Tongue (tissue), 1 donor: ENCODE measurements at regions not wholly inside any gene's neighbourhood (a gene's known extent, or its start where the extent isn't known, plus 50 kb on each side); places are given as distances from the start of the nearest gene placed in this dataset.
"Not testable (repeated sequence)": the region's sequence is repeated elsewhere in the genome, so short reads cannot be mapped to it uniquely, and the experiment has no call there.

Experiments
- DNase-seq: peaks from one replicate; pipeline ENCODE4 v3.0.0-alpha.2; 2015

DNA sequence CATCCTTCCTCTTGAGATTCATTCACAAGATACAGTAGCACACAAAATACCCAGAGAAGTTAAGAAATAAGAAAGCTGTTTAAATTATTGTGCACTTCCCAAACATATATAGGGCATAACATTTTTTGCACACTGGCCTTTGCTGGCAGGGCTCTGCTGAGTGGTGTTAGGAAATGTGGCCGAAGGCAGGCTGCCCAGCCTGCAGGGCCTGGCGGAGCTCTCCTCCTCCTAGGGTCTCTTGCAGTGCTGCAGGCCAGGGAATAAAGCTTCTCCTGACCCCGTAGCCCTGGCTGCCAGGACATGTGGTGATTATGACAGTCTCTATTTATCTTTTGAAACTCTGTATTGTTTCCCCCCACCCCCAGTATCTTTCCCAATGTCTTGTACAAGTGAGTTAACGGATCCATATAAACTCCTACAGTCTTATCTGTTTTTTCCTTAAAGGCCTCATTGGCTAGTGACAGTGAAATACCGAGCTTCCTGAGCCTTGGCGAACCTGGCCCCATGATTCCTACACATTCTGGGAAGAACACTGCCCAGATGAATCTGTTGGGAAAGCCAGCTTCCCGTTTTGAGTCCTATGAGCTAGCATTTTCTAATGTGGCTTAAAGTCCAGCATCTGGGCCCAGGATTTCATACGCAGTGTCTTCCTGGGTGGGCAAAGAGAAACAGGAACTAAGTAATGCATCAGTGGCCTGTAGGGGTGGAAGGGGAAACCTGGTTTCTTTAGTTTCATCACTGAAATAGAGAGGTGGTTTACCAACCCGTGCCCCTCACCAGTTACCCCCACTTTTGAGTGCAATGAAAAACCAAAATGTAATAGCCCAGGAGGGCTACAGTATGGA lies 310.3 kb downstream of the BCL2L11 start:
- DNase-seq: not testable (repeated sequence)

DNA sequence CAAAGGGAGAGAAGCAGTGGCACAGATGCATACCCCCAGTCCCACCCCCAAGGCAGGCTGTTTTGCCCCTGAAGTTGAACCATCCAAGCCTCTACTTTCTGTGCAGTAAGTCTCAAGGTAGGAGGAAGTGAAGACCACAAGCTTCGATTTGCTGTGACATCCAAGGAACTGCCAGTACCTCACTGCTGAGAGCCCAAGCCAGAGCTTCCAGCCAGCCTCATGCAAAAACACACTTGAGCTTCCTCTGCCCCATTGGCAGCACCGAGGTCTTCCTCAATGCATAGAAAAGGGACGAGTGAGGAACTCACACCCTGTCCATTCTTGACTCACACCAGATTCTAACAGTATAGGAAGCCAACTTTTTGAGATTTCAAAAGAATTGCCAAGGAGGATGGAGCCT lies 311.7 kb downstream of the BCL2L11 start:
- not testable (repeated sequence) for DNase-seq

DNA sequence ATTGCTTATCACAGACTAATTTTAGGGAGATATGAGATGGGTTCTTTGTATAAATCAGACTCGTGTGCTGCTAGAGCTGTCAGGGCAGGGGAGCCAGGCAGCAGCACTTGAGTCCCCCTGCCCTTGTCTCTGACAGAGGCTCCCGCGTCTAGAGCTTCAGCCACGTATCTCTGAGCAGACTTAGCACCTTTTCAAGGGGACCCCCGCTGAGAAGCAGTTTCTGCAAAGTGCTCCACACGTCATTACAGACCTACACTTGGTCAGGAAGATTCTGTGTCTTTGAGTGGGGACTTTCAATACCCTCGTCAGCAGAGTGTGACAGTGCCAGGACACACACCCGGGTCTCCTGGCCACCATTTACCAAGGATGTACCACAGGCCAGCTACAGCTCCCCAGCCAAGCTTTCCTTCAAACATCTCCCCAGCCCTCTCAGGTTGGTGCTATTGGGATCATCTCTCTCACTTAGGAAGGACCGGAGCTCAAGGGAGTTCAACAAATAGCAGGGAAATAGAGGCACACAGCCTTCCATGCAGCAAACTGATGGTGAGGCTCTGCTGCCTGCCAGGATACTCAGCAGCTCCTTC lies 312.3 kb downstream of the BCL2L11 start:
- not testable (repeated sequence) for DNase-seq

DNA sequence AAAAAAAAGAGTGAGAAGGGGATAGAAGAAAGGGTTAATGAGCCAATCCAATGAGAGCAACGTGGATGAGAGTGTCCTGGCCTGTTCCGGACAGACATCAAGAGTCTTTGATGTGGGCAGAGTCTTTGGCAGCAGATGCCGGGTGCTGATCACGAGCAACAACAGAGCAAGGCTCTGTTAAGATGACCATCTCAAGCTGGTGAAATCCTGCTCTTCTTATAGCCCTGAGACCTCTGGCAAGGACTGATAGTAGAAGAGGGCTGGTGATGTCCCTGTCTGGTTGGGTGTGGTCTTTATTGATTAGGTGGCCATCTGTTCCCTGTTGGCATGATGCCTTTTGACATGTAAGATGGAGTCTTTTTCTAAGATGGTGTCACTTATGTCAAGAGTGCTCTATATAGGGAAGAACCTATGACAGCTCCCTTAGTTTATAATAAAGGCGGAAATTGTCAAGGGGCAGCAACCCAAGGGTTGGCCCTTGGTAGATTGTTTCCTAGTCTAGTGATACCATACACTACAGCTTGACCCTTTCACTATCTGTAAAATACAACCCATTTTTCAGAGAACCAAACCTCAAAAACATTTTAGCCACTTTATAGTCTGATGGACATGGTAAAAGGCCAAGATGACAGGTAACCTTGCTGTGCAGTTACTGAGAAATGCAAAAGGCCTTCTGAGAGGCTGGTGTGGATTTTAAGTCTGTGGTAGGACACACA lies 313.3 kb downstream of the BCL2L11 start:
- DNase-seq: not testable (repeated sequence)

DNA sequence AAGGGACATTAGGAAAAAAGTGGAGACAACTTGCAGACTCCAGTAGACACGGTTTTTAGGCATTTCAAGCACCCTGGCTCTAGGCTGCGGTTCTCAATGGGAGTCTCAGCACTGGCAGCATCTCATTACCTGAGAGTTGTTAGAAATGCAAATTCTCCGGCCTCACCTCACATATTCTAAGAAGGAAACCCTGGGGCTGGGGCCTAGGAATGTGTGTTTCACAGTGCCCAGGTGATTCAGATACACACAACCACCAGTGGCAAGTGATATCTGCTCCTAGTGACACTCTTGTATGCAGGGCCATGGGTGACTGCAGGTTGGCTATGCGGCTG lies 313.9 kb downstream of the BCL2L11 start:
- not testable (repeated sequence) for DNase-seq

DNA sequence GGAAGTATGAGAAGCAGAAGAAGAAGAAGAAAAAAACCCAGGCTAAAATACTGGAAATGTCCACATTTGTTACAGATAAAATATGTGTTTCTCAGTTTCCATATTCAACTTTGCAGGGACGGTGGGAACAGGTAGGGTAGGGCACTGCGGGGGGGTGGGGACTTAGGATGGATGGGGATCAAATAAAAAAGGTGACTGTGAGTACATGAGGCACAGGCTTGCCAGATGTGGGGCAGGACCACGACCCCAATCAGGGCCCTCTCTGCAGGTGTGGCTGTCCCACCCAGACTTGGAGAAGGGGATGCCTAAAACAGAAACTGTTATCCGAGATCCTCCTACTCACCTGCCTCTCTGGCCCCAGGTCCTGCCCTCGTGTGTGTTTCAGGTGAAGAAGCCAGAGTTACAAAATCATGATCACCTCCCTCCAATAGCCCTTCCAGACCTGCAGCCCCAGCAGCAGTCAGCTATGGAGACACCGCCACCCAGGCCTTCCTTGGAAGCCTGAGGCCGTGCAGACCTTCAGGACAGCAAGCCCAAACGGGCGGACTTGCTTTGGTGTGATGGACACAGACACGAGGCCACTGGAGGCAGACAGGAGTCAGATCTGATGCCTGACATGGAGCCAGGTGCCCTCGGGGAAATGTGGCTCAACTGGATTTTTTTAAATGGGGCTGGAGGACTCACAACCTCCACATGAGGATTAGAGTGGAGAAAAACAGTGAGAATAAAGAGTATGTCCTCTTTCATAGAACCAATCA lies 315.0 kb downstream of the BCL2L11 start:
- DNase-seq: not testable (repeated sequence)

DNA sequence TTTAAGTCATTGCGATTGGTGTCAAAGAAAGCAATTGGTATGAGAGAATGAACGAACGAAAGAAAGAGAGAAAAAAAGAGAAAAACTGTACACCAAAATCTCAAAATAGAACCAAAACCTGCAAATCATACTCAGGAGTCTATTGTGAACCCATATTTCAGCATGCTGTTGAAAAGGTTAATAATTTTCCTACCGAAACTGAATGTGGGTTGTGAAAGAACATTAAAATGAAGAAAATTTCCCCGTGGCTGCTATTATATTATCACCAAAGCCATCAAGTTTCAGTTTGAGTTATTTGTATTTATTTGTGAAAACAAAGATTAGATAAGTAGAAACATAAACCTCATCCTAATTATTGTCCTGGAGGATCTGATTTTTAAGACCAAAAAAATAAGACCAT lies 315.7 kb downstream of the BCL2L11 start:
- not testable (repeated sequence) for DNase-seq

DNA sequence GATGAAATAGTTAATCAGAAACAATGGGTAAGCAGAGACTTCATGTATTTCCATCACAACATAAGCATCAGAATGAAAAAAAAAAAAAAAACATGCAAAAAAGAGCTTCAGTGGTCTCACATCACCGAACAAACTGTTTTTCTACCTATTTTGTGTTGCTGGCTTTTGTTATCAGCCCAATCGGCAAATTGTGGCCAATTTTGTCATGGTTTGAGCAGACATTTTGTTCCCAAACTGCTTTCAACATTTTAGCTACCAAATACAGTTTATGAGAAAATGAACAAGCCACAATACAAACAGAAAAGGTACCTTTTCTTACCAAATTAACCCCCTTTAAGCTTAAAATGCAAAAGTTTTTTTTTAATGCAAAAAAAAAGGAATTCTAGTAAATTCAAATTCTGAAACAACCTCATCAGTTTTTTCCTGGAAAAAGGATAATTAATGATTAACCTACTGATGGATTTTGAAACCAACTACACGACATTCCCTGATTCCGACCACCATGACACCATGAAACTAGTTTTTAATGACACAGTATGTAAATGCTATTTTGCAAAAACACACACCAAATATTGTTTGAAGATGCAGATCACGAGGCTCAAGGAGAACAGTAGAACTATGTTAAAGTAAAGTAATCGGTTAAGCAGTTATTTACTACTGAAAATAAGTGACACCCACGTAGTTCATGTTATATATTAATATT lies 316.7 kb downstream of the BCL2L11 start:
- DNase-seq: not testable (repeated sequence)

DNA sequence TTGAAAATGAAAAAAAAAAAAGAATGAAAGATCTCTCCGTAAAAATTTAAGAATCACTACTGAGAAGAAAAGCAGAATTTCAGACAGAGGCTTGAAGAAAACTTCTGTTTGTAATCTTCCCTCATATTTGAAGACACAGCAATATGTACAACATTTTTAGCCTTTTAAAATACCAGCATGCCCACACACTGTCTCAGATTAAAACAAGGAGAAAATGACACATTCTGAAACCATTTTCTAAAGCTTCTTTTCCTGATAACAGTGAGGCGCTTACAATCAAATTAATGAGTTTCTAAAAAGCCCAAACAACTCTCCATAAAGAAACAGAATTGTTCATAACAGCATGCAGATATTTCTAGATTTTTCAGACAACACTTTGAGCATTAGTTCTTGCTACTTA lies 317.4 kb downstream of the BCL2L11 start:
- DNase-seq: not testable (repeated sequence)

DNA sequence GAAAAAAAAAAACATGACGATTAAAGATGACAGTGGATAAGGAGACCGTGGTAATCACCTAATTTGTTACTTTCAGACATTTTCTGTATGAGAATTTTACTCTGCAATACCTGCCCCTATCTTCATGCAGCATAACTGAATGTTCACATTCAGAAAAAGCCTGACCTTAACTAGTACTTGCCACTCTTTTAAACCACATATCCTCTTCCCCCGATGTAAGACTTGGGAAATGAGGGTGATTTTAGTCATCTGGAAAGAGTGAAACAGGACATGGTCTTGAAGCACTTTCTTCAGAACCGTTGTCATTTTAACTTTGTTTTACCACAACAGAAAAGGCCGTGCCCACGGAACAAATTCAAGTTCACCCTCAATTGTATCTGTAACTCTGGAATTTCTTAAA lies 318.5 kb downstream of the BCL2L11 start:
- DNase-seq: not testable (repeated sequence)

DNA sequence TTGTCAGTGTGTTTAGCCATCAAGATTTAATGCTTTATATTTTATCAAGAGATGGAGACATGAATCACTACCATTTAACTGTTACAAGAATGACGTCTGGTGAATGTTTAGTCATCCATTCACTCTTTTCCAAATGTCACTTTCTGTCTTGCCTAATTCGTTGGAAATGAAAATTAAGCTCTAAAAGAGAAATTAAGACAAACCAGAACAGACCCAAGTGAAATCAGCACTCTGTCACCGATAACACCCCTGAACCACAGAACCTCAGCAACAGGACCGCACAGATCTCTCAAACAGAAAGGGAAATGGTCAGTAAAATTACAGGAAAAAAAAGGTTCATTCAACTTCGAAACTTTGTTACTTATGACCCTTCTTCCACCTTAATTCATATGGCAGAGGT lies 320.9 kb downstream of the BCL2L11 start:
- DNase-seq: not testable (repeated sequence)

DNA sequence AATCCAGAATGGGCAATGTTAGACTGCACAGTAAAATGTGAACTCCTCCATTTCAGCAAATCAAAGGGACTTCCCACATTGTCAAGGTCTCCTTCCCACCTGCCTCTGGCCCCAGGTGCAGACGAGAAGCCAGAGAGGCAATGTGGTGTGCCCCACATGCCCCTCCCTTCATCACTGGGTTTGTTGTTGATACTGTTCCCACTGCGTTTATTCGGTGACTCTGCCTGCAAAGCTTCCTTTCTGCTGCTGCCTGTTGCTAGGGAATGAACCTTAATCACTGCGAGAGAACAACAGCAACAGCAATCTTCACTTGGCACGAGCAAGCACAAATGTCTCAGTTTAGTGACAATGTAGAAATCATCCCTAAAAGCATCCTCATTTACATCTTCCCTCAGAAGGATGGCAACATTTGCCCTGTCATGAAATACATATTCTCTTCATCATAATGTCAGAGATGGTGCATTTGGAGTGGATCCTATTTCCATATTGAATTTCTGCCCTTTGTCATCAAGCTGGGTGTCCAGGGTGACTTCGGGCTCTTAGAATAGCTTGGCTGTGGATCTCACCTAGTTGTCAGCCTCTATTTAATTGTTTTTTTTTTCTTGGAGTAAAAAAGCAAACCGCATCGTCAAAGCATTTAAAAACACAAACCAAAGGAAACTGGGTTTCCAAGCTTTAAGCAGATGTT lies 322.2 kb downstream of the BCL2L11 start:
- DNase-seq: not testable (repeated sequence)

DNA sequence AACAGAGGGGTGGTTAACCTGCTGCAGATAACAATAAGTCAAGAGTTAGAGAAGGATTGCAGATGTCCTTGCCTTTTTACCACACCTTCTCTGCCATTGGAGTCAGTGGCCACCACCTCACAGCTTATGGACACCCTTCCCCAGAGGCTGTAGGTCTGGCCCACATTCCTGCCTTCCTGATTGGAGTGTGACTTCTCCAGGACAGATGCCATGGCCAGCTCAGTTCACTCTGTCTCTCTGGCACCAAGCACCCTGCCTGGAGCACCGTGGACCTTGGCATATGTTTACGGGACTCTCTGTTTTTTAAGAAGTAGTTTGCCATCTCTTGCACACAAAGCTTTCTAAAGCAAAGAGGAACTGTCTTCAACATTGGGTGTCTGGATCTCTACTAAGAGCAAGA lies 323.8 kb downstream of the BCL2L11 start:
- not testable (repeated sequence) for DNase-seq

DNA sequence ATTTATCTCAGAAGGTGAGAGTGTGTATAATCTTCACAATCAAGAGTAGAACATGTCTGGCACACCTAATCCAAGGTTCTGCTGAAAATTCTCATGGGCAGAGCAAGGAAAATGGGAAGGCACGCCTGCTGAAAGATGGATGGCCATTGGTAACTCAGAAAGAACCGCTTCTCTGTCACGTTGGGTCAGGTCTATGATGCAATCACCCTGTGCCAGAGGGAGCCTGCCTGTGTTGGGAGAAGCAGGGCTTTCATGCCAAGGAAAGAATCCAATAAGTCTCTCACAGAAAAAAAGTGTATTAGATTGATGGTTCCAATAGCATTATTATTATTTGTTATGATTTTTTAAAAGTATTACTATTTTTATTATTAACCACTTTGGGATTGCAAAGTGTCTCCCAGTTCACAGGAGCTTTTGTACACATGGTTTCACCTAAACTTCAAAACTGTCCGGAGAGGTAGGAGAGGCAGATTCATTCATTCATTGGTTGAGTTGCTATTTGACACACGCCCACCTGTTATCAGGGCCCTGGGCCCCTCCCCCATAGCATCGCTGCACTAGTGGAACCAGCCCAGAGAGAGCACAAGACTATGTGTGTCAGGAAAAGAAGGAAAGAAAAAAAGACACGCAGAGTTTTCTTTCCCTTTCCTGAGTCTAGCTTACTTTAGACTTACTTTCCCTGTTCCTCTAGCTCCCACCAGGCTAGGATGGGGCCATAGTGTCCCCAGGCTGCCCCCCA lies 324.6 kb downstream of the BCL2L11 start:
- DNase-seq: not testable (repeated sequence)

DNA sequence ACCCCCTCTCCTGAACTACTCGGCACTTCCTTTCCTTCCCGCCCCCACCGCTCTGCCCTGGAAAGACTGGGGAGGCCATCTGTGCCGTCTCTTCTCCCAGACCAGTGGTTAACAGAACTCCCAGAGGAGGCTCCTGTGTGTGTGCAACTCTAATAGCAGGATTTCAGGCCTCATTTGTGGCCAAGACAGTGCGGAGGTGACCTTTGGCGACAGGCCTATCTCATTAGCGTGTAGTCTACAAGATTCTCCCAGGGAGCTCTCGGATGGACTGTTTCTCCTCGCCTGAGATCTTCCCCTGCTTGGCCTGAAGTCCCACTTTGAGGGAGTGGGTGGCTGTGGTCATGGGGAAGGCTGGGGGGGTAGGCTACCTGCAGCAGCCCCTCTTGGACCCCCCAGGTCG lies 325.2 kb downstream of the BCL2L11 start:
- not testable (repeated sequence) for DNase-seq

DNA sequence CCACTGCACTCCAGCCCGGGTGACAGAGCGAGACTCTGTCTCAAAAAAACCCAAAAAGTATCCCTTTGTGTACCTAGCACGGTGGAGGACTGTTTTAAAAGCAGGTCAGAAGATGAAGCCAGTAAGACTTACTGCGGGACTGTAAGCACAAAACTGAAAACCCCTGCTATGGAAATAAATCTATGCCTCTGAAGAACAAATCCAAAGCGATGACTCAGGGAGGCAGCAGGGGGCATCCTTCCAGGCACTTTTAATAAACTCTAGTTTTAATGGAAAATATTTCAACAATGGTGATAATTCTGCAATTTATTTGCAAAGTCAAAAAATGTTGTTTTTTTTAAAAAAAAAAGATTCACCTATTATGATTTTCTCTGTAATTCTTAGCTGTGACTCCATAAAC lies 326.8 kb downstream of the BCL2L11 start:
- not testable (repeated sequence) for DNase-seq

DNA sequence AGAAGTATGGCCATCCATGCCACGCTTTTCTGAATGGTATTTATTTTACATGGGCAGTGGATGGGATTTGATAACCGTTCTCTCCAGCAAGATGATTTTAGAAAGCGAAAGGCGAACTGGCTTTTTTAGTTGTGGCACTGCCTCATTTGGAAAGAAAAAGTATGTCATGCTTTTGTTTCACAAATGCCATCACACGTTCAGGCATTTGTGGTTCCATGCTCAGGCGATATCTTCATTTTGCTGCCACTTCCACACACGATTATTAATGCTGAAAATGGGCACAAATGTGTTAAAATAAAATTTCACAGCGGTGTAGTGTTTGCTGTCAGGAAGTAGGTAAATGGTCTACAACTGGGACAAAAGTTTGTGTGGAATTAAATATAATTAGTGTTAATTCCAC lies 328.1 kb downstream of the BCL2L11 start:
- DNase-seq: not testable (repeated sequence)

DNA sequence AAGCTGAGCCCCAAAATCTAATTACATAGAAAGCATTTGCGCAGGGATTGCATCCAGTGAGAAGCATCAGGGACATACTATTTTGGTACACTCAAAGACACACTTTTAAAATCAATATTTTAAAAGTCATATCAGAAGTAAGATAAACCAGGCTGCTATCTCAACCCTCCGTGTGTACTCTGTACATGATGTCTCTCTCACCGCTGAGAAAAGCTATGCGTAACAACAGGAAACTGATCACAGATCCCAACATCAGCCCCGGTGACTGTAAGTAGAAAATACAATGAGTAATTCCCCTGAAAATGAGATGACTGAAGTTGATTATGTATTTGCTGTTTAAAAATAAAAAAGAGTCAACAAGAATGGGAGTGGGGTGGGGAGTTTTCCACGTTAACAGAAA lies 329.8 kb downstream of the BCL2L11 start:
- not testable (repeated sequence) for DNase-seq

DNA sequence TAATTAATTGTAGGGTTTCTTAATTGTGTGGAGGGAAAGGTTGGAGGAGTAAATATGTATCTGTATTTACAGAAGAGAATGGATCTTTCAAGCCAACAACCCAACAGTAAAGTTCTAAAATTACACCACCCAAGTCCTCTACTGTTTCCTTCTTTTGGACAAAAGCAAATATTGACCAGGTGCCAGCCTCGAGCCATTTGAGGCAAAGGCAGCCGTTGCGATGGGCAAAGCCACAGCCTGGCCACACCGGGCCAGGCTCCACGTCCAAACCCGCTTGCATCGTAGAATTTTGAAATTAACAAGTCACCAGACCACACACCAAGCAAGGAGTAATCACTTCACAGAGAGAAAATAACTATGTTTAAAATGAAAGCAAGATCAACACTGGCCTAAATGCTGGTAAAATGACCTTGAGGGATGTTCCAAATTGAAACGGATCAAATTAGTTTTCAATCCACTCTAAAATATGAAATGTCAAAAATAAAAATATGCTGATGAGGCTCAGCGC lies 331.0 kb downstream of the BCL2L11 start:
- DNase-seq: not testable (repeated sequence)

DNA sequence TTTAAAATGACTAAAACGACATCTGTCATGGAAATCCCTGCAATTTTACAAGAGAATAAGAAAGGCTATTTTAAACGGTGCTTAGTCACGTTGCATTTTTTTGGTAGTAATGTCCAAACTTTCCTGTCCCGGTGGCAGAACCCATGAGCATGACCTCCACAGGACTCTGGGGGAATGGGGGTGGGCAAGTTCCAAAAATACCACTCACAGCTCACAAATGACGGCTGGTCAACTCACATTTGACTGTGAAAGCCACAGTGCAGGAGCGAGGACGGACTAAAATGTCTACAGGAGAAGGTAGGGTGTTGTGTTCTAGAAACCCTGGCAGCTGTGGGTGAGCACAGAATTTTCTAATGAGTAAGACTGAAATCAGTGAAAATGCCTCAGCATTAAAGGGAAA lies 331.5 kb downstream of the BCL2L11 start:
- not testable (repeated sequence) for DNase-seq
